ENCODE measurements at regions not wholly inside any gene's neighbourhood (a gene's known extent, or its start where the extent isn't known, plus 50 kb on each side); places are given as distances from the start of the nearest gene placed in this dataset.
"Not testable (repeated sequence)": the region's sequence is repeated elsewhere in the genome, so short reads cannot be mapped to it uniquely, and the experiment has no call there.

DNA sequence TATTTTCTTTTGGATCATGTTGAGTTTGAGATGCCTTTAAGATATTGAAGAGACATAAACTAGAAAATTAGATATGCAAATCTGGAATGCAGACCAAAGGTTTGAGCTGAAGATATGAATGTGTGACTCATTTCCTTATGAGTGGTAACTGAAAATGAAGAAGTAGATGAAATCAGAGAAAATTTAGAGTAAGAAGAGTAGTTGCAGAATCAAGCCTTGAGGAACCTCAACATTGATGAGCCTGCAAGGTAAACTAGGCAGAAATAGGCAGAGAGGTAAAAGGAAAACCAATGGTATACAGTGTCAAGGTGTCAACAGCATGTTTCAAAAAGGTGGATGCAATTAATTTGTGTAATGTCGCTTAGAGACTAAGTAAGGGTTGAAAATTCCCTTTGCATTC lies 142.8 kb downstream of the MOSPD2 start:
- Histone ChIP-seq H3K4me3 (no peak overlapping the region), H3K27ac (no peak overlapping the region), H3K9me3 (replicated peaks in 1 of 3) (no peaks in the 10 kb centered on the region), H3K36me3 (replicated peaks in 1 of 2) (no peaks in the 10 kb centered on the region), H3K4me1 (replicated peaks in 1 of 2) (no peaks in the 10 kb centered on the region), H3K27me3 (no peaks in the 10 kb centered on the region)
- intact Hi-C loops (cut with DNase I) = no loop called here
- no peak for DNase-seq
- TF ChIP-seq, protein P1, sequence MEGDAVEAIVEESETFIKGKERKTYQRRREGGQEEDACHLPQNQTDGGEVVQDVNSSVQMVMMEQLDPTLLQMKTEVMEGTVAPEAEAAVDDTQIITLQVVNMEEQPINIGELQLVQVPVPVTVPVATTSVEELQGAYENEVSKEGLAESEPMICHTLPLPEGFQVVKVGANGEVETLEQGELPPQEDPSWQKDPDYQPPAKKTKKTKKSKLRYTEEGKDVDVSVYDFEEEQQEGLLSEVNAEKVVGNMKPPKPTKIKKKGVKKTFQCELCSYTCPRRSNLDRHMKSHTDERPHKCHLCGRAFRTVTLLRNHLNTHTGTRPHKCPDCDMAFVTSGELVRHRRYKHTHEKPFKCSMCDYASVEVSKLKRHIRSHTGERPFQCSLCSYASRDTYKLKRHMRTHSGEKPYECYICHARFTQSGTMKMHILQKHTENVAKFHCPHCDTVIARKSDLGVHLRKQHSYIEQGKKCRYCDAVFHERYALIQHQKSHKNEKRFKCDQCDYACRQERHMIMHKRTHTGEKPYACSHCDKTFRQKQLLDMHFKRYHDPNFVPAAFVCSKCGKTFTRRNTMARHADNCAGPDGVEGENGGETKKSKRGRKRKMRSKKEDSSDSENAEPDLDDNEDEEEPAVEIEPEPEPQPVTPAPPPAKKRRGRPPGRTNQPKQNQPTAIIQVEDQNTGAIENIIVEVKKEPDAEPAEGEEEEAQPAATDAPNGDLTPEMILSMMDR (IDR thresholded peaks at IDR 0.05) = no peak
- no peak for TF ChIP-seq POLR2A (IDR thresholded peaks at IDR 0.05)
- 45 to 77% (median 53%) methylated on average over 1 of the region's 1 CpG for WGBS, 4 donors

DNA sequence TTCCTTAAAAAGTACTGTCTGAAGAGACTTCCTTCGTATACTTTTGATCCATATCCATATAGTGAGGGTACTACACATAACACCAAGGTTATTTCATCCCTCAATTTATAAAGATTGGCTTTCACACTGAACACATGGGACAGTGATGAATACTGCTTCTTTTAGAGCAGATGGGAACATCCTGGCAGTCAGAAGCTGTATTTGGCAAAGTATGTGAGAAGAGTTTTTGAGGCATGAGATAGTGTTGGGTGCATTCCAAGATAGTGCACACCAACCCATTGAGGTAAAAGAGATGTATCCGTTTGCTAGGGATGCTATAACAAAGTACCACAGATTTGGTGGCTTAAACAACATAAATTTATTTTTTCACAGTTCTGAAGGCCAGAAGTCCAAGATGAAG lies 141.1 kb downstream of the MOSPD2 start:
- H3K27me3 ChIP-seq = no peaks in the 10 kb centered on the region
- no peaks in the 10 kb centered on the region for H3K4me1 ChIP-seq (replicated peaks in 1 of 2)
- H3K4me3 ChIP-seq = no peak overlapping the region
- no peaks in the 10 kb centered on the region for H3K36me3 ChIP-seq (replicated peaks in 1 of 2)
- intact Hi-C loops (cut with DNase I) = no loop called here
- H3K27ac ChIP-seq = no peak overlapping the region
- WGBS, 4 donors = 43 to 69% (median 59%) methylated on average over 2 of the region's 2 CpGs
- H3K9me3 ChIP-seq (replicated peaks in 1 of 3) = no peaks in the 10 kb centered on the region
- no peak for DNase-seq
- TF ChIP-seq POLR2A (IDR thresholded peaks at IDR 0.05) = no peak
- TF ChIP-seq, protein P1 (IDR thresholded peaks at IDR 0.05) = no peak

DNA sequence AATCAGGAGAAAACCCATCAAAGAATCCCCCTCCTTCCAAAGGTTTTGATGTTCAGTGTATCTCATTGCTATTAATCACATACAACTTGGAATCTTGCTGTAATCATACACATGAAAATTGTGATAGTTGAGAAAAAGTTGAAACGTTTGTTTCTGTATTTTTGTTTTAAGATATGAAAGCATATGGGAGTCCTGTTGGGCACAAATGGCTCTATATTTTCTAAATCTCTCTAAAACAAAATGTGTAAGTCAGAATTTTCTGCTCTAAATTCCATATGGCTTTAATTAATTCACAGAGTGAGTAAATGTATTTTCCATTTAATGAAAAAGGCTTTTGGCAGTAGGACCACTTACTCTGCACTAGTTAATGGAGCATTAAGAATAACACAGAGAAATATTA lies 140.2 kb downstream of the MOSPD2 start:
- H3K9me3 ChIP-seq (replicated peaks in 1 of 3) = no peaks in the 10 kb centered on the region
- intact Hi-C loops (cut with DNase I) = no loop called here
- 26 to 56% (median 35%) methylated on average over 1 of the region's 1 CpG for WGBS, 4 donors
- TF ChIP-seq POLR2A (IDR thresholded peaks at IDR 0.05) = no peak
- TF ChIP-seq, protein P1 (IDR thresholded peaks at IDR 0.05) = no peak
- H3K36me3 ChIP-seq (replicated peaks in 1 of 2) = no peaks in the 10 kb centered on the region
- H3K27me3 ChIP-seq = no peaks in the 10 kb centered on the region
- H3K27ac ChIP-seq = no peak overlapping the region
- no peak overlapping the region for H3K4me3 ChIP-seq
- no peaks in the 10 kb centered on the region for H3K4me1 ChIP-seq (replicated peaks in 1 of 2)
- no peak for DNase-seq

DNA sequence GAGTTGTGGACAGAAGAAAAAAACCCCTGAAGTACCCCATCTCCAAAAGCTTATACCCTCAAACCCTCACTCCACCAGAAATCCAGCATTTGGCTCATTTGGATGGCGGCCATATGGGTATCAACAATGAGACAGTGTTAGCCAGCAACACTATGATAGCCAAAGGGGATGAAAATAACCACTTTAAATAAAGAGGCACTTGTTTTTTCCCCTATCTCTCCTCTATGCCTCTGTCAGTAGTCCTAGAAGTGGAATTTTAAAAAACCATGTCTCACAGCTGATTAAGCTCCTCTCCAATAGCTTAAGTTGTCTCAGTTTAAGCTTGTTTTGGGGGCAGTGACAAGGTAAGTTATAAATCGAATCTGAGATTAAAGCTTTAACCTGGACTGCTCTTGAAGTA lies 124.0 kb downstream of the MOSPD2 start:
- Histone ChIP-seq H3K4me1 (replicated peaks in 1 of 2) (no peaks in the 10 kb centered on the region), H3K27me3 (peaks cover 6% of the 10 kb centered on the region), H3K27ac (no peak overlapping the region), H3K9me3 (replicated peaks in 1 of 3) (no peaks in the 10 kb centered on the region), H3K36me3 (replicated peaks in 1 of 2) (no peaks in the 10 kb centered on the region), H3K4me3 (no peak overlapping the region)
- 38 to 58% (median 39%) methylated on average over 2 of the region's 2 CpGs for WGBS, 4 donors
- TF ChIP-seq POLR2A (IDR thresholded peaks at IDR 0.05) = no peak
- TF ChIP-seq, protein P1 (IDR thresholded peaks at IDR 0.05) = no peak
- intact Hi-C loops (cut with DNase I) = no loop called here
- no peak for DNase-seq

DNA sequence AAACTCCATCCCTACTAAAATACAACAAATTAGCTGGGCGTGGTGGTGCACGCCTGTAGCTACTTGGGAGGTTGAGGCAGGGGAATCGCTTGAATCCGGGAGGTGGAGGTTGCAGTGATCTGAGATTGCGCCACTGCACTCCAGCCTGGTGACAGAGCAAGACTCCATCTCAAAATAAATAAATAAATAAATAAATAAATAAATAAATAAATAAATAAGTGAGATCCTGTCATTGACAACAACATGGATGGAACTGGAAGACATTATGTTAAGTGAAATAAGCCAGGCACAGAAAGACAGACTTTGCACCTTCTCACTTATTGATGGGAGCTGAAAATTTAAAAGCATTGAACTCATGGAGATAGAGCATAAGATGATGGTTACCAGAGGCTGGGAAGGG lies 111.2 kb downstream of the MOSPD2 start:
- H3K27ac ChIP-seq; DNase-seq; H3K4me1 ChIP-seq (replicated peaks in 1 of 2); H3K27me3 ChIP-seq; H3K4me3 ChIP-seq; intact Hi-C loops (cut with DNase I); H3K9me3 ChIP-seq (replicated peaks in 1 of 3); H3K36me3 ChIP-seq (replicated peaks in 1 of 2): not testable (repeated sequence)
- 92 to 96% (median 94%) methylated on average over 5 of the region's 5 CpGs for whole genome bisulfite sequencing, 4 donors

Measured in adrenal gland (tissue), 9 donors.